BJ (cell line): ENCODE measurements at regions not wholly inside any gene's neighbourhood (a gene's known extent, or its start where the extent isn't known, plus 50 kb on each side); places are given as distances from the start of the nearest gene placed in this dataset.

Experiments
- CTCF ChIA-PET: fragments of 350-600 bp; formaldehyde crosslinking; extraction: SDS; loops from one replicate; lab custom pipeline; 2021; ENCODE audit warnings: antibody characterized with exemption, inconsistent platforms; lab: Yijun Ruan, JAX
- POLR2A ChIA-PET: fragments of 300-600 bp; sonication (Branson Sonifier 250); formaldehyde crosslinking; extraction: SDS; loops from one replicate; lab custom pipeline; 2021; ENCODE audit warnings: antibody characterized with exemption; lab: Charles Lee
- DNase-seq: peaks from one replicate; pipeline ENCODE4 v3.0.0-alpha.2; 2011; ENCODE audit warnings: low read depth
- H3K27me3 ChIP-seq: 2 replicates; pipeline ENCODE4 v1.6.0; 2011; ENCODE audit warnings: low read length; ENCODE audit not compliant: control insufficient read depth, insufficient read depth
- H3K36me3 ChIP-seq: 2 replicates; pipeline ENCODE4 v1.5.1; 2011; ENCODE audit warnings: low read length; ENCODE audit not compliant: control insufficient read depth, insufficient read depth
- H3K4me3 ChIP-seq: 2 replicates; pipeline ENCODE4 v1.5.1; 2011; ENCODE audit warnings: low read depth, mild to moderate bottlenecking, control low read depth, low read length
- TF ChIP-seq, protein P1 (sequence below): IDR thresholded peaks from 2 replicates; pipeline ENCODE4 v1.5.1; 2011; ENCODE audit warnings: low read depth, mild to moderate bottlenecking, control low read depth, inconsistent platforms, low read length, moderate library complexity; ENCODE audit not compliant: insufficient read depth

DNA sequence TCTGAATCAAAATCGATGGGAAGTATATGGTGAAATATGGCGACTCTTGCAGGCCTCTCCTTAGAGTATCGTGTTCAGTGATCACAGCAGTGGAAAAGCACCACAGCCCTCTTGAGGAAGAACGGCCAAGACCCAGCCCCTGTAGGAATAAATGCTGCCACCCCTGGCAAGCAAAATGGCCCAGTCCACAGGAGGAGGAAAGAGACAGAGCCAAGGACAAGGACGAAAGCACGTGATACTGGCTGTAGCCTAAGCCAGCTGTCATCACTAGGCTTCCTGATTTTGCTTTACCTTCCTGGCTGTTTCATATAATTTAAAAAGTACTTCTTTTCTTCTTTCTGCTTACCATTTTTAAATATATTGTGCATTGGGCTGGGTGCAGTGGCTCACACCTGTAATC lies 395.0 kb upstream of the SHH start:
- H3K4me3 ChIP-seq: no peak overlapping the region
- CTCF ChIA-PET: no interaction called here
- POLR2A ChIA-PET: no interaction called here
- H3K27me3 ChIP-seq: no peaks in the 10 kb centered on the region
- H3K36me3 ChIP-seq: no peaks in the 10 kb centered on the region
- TF ChIP-seq, protein P1, sequence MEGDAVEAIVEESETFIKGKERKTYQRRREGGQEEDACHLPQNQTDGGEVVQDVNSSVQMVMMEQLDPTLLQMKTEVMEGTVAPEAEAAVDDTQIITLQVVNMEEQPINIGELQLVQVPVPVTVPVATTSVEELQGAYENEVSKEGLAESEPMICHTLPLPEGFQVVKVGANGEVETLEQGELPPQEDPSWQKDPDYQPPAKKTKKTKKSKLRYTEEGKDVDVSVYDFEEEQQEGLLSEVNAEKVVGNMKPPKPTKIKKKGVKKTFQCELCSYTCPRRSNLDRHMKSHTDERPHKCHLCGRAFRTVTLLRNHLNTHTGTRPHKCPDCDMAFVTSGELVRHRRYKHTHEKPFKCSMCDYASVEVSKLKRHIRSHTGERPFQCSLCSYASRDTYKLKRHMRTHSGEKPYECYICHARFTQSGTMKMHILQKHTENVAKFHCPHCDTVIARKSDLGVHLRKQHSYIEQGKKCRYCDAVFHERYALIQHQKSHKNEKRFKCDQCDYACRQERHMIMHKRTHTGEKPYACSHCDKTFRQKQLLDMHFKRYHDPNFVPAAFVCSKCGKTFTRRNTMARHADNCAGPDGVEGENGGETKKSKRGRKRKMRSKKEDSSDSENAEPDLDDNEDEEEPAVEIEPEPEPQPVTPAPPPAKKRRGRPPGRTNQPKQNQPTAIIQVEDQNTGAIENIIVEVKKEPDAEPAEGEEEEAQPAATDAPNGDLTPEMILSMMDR: no peak
- no peak for DNase-seq

GRCh38 chr7:156206174-156206573 lies 393.9 kb upstream of the SHH start:
- ChIA-PET CTCF (no interaction called here), POLR2A (no interaction called here)

DNA sequence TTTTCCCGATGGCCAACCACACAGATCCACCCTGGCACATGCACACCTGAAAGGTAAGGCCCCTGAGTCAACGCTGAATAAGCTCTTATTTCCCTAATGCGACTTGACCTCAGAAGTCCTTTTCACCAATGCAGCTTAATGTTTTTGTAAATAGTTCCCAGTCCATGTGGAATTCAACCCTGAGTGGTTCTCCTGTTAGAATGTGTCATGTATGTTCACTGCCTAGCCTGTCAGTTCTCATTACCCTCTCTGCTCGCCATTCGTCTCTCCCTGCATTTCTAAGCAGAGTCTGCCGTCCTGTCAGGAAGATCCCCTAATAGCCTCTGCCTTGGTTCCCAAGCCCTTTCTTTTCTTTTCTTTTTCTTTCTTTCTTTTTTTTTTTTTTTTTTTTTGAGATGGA lies 392.6 kb upstream of the SHH start:
- TF ChIP-seq, protein P1: no peak
- no peak for DNase-seq
- Histone ChIP-seq H3K27me3 (no peaks in the 10 kb centered on the region), H3K36me3 (no peaks in the 10 kb centered on the region), H3K4me3 (no peak overlapping the region)
- CTCF ChIA-PET: no interaction called here
- POLR2A ChIA-PET: no interaction called here

More at GRCh38 chr7:156206174-156206573, 393.9 kb upstream of the SHH start:
- no peak for DNase-seq
- no peaks in the 10 kb centered on the region for H3K27me3 ChIP-seq
- TF ChIP-seq, protein P1: no peak
- no peak overlapping the region for H3K4me3 ChIP-seq
- H3K36me3 ChIP-seq: no peaks in the 10 kb centered on the region

DNA sequence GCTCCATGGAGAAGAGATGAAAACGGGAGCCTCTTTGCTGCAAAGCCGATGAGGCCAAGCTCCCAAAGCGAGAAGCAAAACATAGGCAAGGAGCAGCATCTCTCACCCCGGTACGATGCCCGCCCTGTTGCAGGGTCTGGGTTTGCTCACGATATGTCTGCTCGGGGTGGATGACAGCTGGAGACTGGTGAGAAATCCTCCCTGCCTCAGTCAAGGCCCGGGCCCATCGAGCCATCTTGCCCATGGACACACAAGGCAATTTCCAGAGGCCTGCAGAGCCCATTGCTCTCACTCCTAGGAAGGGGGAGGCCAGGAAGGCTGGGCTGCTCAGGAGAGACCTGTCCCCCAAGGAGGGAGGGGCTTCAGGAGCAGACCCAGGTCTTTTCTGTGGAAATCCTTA lies 391.7 kb upstream of the SHH start:
- Histone ChIP-seq H3K4me3 (no peak overlapping the region), H3K27me3 (no peaks in the 10 kb centered on the region), H3K36me3 (no peaks in the 10 kb centered on the region)
- TF ChIP-seq, protein P1: no peak
- CTCF ChIA-PET: no interaction called here
- POLR2A ChIA-PET: no interaction called here
- DNase-seq: no peak

- no peaks in the 10 kb centered on the region for H3K36me3 ChIP-seq
- ChIA-PET POLR2A (no interaction called here), CTCF (no interaction called here)
- H3K4me3 ChIP-seq: no peak overlapping the region
- DNase-seq: no peak
- H3K27me3 ChIP-seq: no peaks in the 10 kb centered on the region
- TF ChIP-seq, protein P1: no peak
Measured at GRCh38 chr7:156198277-156198676, 386.0 kb upstream of the SHH start.
